Lung (tissue), 11 donors: ENCODE measurements at regions not wholly inside any gene's neighbourhood (a gene's known extent, or its start where the extent isn't known, plus 50 kb on each side); places are given as distances from the start of the nearest gene placed in this dataset.

ENCODE experiments used
- ATAC-seq: fragments of 200-7000 bp; cut with Tn5 transposase; one replicate; pipeline ENCODE4 v1.9.1; 2020; ENCODE audit warnings: moderate number of reproducible peaks; ENCODE audit not compliant: insufficient read depth, low FRiP score
- DNase-seq, 3 donors: peaks; one replicate each; pipeline ENCODE4 v3.0.0-alpha.2; 2013 to 2017
- H3K27ac ChIP-seq, 2 donors: one replicate each; pipeline ENCODE4 v1.5.1; 2013; ENCODE audit warnings: mild to moderate bottlenecking in 2 of 2, moderate library complexity in 2 of 2, control low read depth in 1 of 2, inconsistent platforms in 1 of 2, low read depth in 1 of 2, low read length in 1 of 2
- H3K27me3 ChIP-seq, 3 donors: one replicate each; pipeline ENCODE4 v1.5.1; 2013; ENCODE audit warnings: low read length in 2 of 3; ENCODE audit not compliant: control insufficient read depth in 3 of 3, insufficient read depth in 3 of 3
- H3K36me3 ChIP-seq, 4 donors: one replicate each; pipeline ENCODE4 v1.5.1; 2013; ENCODE audit warnings: low read length in 4 of 4, mild to moderate bottlenecking in 1 of 4, moderate library complexity in 1 of 4; ENCODE audit not compliant: control insufficient read depth in 4 of 4, insufficient read depth in 4 of 4
- H3K4me1 ChIP-seq, 5 donors: one replicate each; pipeline ENCODE4 v1.5.1; 2013; ENCODE audit warnings: low read length in 5 of 5, mild to moderate bottlenecking in 2 of 5, moderate library complexity in 1 of 5; ENCODE audit not compliant: control insufficient read depth in 5 of 5, insufficient read depth in 5 of 5
- H3K4me3 ChIP-seq: one replicate; pipeline ENCODE4 v1.5.1; 2013; ENCODE audit warnings: mild to moderate bottlenecking, control low read depth, moderate library complexity
- H3K9ac ChIP-seq, 2 donors: one replicate each; pipeline ENCODE4 v1.5.1; 2013; ENCODE audit warnings: low read length in 2 of 2, control low read depth in 1 of 2; ENCODE audit not compliant: insufficient read depth in 1 of 2
- H3K9me3 ChIP-seq, 4 donors: one replicate each; pipeline ENCODE4 v1.5.1; 2013; ENCODE audit warnings: low read length in 3 of 4, mild to moderate bottlenecking in 1 of 4, moderate library complexity in 1 of 4; ENCODE audit not compliant: control insufficient read depth in 4 of 4, insufficient read depth in 3 of 4
- WGBS, 2 donors: extraction: QIAGEN DNeasy Blood & Tissue Kit; methylation state at CpG; one replicate each; pipeline ENCODE4 v1.1.7; 2013; 5-methylcytosine and 5-hydroxymethylcytosine counted together
- TF ChIP-seq, protein P1 (sequence below): IDR thresholded peaks from 2 replicates; pipeline ENCODE4 v1.5.1; 2012; ENCODE audit warnings: mild to moderate bottlenecking; ENCODE audit errors: control extremely low read depth, extremely low read depth
- donor health status: control.
- donor health status: control.
- donor health status: Bipolar disorder and iron deficiency.
- donor health status: healthy.
- donor health status: DM: yes; HTN: yes; CAD: no.

DNA sequence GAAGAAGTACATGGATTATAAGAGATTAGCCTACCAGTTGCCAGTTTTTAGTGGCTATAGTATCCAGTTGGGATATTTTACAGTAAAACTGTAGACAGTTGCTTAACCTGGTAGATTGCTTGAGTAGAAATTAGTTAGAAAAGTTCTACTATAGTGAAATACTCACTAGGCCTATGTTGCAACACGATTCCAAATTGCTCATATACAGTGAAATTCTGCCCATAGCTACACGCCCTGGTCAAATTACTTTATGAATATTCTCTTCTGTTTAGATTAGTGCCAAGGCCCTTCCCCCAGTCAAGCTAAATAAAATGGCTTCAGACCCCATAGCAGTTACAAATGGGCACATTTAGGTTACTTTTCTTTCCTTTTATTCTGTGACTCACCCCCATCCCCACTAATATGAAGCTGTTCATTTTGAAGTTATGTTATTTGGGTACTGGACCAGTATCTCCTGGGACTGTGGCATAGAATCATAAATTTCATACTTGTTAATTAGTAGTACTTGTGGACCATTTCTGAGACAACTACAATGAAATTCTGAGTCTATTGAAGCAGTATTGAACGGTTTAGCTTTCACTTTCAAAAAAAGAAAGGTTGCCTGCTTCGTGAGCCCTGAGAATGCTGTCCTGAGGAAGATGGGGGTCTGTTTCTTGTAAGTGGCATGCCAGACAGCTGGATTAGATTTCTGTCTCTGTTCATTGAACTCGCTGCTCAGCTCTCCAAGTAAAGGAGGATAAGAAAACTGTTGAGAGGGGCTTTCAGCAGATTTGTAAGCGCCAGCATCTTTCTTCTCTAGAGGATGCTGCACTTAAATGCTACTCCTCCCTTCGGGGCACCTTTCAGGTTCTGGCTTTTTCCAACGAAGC, 65.8 kb upstream of the CFAP20DC start:
- H3K4me3 ChIP-seq = no peak overlapping the region
- ATAC-seq = no peak

DNA sequence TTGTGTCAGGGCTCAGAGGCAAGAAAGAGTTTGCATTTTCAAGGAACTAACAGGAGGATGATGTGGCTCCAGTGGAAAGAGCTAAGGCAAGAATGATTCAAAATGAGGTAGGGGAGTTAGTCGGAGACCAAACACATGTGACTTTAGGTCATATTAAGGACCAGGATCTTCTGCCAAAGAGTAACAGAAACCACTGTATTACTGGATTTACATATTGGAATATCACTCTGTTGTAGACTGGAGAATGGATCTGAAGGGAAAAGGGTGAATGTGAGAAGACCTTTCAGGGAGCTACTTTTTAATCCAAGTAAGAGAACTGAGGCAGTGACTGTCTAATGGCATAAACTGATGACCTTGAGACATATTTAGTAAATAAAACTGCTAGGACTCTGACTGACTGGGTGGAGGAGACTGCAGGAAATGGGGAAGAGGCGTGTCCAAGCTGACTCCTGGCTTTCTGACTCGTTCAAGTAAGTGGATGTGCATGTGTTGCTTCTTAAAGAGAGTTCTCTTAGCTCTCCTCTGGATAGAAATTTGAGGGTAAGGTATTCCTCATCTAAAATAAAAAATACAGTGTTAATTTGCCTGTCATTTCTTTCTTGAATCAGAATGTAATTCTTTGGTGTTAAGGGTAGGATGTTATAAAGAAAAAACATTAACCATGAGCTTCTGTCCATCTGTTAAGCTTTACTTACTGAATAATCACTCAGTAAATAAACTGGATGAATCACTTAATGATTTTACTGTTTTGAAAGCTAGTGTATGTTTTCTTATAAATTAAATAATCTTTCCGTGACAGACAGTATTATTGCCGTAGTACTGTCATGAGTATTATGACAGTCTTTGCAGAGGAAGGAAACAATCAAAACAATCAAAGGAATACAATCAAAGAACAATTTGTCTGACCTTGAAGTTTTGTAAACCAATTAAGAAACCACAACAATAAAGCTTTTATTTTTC, 58.3 kb upstream of the CFAP20DC start:
- no peaks in the 10 kb centered on the region for H3K9me3 ChIP-seq
- no peak overlapping the region for H3K9ac ChIP-seq
- H3K27me3 ChIP-seq = no peaks in the 10 kb centered on the region
- H3K36me3 ChIP-seq = no peaks in the 10 kb centered on the region
- DNase-seq (peak in 1 of 3 donors; percentile 33), ATAC-seq (no peak)
- 50 to 64% methylated on average over 5 of the region's 5 CpGs for WGBS, 2 donors
- TF ChIP-seq, protein P1, sequence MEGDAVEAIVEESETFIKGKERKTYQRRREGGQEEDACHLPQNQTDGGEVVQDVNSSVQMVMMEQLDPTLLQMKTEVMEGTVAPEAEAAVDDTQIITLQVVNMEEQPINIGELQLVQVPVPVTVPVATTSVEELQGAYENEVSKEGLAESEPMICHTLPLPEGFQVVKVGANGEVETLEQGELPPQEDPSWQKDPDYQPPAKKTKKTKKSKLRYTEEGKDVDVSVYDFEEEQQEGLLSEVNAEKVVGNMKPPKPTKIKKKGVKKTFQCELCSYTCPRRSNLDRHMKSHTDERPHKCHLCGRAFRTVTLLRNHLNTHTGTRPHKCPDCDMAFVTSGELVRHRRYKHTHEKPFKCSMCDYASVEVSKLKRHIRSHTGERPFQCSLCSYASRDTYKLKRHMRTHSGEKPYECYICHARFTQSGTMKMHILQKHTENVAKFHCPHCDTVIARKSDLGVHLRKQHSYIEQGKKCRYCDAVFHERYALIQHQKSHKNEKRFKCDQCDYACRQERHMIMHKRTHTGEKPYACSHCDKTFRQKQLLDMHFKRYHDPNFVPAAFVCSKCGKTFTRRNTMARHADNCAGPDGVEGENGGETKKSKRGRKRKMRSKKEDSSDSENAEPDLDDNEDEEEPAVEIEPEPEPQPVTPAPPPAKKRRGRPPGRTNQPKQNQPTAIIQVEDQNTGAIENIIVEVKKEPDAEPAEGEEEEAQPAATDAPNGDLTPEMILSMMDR = no peak
- H3K4me1 ChIP-seq = no peaks in the 10 kb centered on the region
- H3K27ac ChIP-seq = no peak overlapping the region
- no peak overlapping the region for H3K4me3 ChIP-seq

More for the DNA sequence above, 65.8 kb upstream of the CFAP20DC start:
- H3K36me3 ChIP-seq = no peaks in the 10 kb centered on the region
- TF ChIP-seq, protein P1 = no peak
- no peak overlapping the region for H3K9ac ChIP-seq
- no peak for DNase-seq
- no peaks in the 10 kb centered on the region for H3K27me3 ChIP-seq
- H3K9me3 ChIP-seq = no peaks in the 10 kb centered on the region
- WGBS, 2 donors = 82 to 83% methylated on average over 8 of the region's 8 CpGs
- no peaks in the 10 kb centered on the region for H3K4me1 ChIP-seq
- no peak overlapping the region for H3K27ac ChIP-seq

DNA sequence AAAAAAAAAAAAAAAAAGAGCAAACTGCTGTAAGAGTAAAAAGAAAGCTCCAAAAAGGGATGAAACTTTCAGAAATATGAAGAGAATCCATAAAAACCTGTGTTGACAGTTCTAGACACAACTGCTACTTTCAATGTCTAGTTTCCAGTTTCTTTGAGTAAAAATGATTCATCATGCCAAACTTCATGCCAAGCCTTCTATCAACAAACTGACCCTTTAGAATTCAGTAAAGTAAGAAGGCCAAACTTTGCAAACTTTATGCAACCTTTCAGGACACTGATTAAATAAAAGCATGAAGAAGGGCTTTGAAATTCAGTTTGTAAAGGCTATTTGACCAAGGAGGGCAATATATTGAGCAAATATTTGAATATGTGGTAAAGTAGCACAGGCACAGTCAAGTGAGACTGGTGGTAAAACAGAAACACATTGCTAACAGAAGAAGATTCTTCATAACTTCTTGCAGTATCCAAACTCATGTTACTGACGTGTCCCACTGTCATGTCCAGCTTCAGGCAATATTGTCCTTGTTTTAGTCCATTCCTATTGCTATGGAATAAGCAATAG, 56.3 kb upstream of the CFAP20DC start:
- no peaks in the 10 kb centered on the region for H3K36me3 ChIP-seq
- ATAC-seq (no peak), DNase-seq (no peak)
- H3K9ac ChIP-seq = no peak overlapping the region
- H3K27me3 ChIP-seq = no peaks in the 10 kb centered on the region
- TF ChIP-seq, protein P1 = no peak
- 71 to 86% methylated on average over 1 of the region's 1 CpG for WGBS, 2 donors
- no peak overlapping the region for H3K4me3 ChIP-seq
- H3K27ac ChIP-seq = no peak overlapping the region
- H3K4me1 ChIP-seq = no peaks in the 10 kb centered on the region
- H3K9me3 ChIP-seq = no peaks in the 10 kb centered on the region
